ENCODE measurements at regions not wholly inside any gene's neighbourhood (a gene's known extent, or its start where the extent isn't known, plus 50 kb on each side); places are given as distances from the start of the nearest gene placed in this dataset.

DNA sequence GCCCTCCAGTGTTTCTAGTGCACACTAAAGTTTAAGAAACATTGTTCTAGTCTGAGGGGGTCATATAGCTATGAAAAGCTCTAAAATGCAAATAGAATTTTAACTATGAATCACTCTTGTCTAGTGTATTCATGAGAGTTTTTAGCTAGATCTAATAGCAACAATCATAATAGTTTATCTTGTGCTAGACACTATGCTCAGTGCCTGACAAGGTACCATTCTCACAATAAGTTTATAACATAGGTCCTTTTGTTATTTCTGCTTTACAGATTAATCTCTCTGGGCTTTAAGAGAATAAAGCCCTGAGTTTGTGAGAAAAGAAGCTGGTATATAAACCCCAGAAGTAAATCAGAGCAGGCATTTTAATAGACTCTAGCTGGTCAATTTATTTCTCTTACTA lies 2120.7 kb downstream of the MAT2B start:
- no peak overlapping the region for H3K4me3 ChIP-seq (replicated peaks; ENCODE audit: low read depth, low read length)
- TF ChIP-seq, protein P1, sequence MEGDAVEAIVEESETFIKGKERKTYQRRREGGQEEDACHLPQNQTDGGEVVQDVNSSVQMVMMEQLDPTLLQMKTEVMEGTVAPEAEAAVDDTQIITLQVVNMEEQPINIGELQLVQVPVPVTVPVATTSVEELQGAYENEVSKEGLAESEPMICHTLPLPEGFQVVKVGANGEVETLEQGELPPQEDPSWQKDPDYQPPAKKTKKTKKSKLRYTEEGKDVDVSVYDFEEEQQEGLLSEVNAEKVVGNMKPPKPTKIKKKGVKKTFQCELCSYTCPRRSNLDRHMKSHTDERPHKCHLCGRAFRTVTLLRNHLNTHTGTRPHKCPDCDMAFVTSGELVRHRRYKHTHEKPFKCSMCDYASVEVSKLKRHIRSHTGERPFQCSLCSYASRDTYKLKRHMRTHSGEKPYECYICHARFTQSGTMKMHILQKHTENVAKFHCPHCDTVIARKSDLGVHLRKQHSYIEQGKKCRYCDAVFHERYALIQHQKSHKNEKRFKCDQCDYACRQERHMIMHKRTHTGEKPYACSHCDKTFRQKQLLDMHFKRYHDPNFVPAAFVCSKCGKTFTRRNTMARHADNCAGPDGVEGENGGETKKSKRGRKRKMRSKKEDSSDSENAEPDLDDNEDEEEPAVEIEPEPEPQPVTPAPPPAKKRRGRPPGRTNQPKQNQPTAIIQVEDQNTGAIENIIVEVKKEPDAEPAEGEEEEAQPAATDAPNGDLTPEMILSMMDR (IDR thresholded peaks at IDR 0.05; ENCODE audit: low read depth, low read length, missing control alignments): no peak
- DNase-seq (ENCODE audit: extremely low read depth, low read depth): no peak

DNA sequence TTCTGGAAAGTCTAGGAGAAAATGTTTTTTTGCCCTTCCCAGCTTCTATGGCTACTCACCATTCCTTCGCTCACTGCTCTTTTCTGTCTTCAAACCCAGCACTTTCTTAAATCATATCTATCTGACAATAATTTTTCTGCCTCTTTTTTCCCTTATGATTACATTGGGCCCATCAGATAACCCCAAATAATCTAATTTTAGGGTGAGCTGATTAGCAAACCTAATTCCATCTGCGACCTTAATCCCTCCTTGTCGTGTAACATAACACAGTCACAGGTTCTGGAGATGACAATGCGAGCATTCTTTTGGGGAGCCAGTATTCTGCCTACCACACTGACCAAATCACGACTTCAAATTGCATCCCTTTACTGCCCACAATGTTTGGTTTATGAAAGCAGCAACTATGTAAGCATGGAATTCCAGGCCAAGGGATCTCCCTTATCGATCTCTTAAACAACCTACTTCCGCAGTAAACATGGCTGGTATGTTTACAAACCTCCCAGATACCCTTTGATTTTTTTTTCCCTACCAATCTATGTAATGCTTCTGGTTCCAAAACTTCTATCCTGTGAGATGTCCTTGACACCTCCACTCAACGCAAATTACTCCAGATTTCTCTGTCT lies 2122.2 kb downstream of the MAT2B start:
- no peak for DNase-seq (ENCODE audit: extremely low read depth, low read depth)
- TF ChIP-seq, protein P1 (IDR thresholded peaks at IDR 0.05; ENCODE audit: low read depth, low read length, missing control alignments): no peak
- no peak overlapping the region for H3K4me3 ChIP-seq (replicated peaks; ENCODE audit: low read depth, low read length)

DNA sequence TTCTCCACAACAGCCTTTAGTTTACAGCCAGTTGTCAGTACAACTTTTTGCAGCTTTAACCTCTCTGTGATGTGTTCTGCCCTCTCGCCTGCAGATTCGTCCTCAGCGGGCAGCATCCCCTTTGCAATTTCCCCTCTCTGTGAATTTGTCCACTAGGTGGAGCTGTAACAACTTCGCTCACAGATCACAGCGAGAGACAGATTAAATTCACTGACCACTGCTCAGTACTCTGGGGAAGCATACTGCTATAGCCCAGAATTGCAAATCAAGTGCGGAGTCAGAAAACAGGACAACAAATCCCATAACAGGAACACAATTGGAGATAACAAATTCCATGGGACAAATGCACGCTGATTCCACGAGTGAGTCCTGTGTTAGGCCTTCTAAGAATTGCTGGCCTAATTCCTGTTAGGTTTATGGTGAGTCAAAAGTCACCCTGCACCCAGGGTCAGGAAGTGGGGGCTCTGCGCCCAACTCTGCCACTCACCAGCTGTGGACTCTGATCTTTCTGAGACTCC lies 2124.9 kb downstream of the MAT2B start:
- H3K4me3 ChIP-seq (replicated peaks; ENCODE audit: low read depth, low read length): no peak overlapping the region
- DNase-seq (ENCODE audit: extremely low read depth, low read depth): no peak
- TF ChIP-seq, protein P1 (IDR thresholded peaks at IDR 0.05; ENCODE audit: low read depth, low read length, missing control alignments): peak; percentile 49

DNA sequence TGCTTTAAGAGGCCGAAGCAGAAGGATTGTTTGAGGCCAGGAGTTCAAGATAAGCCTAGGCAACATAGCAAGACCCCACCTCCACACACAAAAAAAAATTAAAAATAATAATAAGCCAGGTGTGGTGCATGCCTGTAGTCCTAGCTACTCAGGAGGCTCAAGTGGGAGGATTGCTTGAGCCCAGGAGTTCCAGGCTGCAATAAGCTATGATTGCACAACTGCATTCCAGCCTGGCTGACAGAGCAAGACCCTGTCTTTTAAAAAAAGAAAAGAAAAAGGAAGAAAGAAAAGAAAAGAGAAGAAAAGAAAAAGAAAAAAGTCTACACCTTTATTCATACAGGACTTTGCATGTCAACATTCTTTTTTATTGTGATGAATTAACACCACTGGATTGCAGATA lies 2125.8 kb downstream of the MAT2B start:
- TF ChIP-seq, protein P1 (IDR thresholded peaks at IDR 0.05; ENCODE audit: low read depth, low read length, missing control alignments): no peak
- no peak overlapping the region for H3K4me3 ChIP-seq (replicated peaks; ENCODE audit: low read depth, low read length)
- no peak for DNase-seq (ENCODE audit: extremely low read depth, low read depth)

DNA sequence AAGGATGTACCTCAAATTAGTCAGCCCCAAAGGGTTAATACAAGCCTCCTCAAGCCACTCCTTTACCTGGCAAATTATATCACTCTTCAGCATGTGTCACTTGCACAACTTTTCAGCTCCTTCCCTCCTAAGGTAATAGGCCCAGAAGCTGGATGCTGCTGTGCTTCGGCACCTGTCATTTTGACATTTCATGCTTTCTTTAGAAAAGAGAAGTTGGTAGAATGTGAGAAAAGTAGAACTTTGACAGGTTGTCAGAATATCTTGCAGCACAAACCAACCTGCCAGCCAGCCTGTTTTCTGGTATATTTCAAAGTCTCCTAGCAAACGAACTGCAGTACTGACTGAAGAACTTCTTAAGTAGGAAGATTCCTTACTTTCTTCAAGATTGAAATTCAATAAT lies 2136.9 kb downstream of the MAT2B start:
- no peak overlapping the region for H3K4me3 ChIP-seq (replicated peaks; ENCODE audit: low read depth, low read length)
- TF ChIP-seq, protein P1 (IDR thresholded peaks at IDR 0.05; ENCODE audit: low read depth, low read length, missing control alignments): no peak
- no peak for DNase-seq (ENCODE audit: extremely low read depth, low read depth)

DNA sequence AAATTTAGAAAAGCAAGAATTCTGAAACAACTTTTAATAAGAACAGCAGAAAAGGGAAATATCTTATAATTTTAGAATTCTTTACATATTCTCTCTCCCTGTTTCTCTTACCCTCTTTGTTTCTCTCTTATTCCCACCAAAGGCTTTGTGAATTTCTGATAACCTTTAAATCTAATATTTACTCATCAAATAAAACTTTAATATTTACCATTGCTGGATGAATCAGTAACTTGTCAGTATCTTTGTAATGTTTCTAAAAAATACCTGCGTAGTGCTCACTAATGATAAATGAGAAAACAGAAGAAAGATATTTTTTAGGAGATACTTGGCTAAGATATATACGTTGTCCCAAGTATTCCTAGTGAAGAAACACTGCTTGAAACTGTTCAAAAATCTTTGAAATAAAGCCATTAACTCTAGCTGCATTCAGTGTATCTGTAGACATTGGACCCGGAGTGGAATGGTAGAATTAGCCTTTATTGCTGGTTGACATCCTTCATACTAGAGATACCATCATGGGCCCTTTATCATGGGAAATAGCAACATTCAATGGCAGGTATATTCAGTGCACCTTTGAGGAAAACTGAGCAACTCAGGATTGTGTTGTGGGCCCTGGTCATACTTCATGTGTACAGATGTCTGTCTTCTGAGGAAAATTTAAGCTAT lies 2160.4 kb downstream of the MAT2B start:
- TF ChIP-seq, protein P1 (IDR thresholded peaks at IDR 0.05; ENCODE audit: low read depth, low read length, missing control alignments): no peak
- DNase-seq (ENCODE audit: extremely low read depth, low read depth): no peak
- H3K4me3 ChIP-seq (replicated peaks; ENCODE audit: low read depth, low read length): no peak overlapping the region
